Esophagus muscularis mucosa (tissue), 3 donors: ENCODE measurements at regions not wholly inside any gene's neighbourhood (a gene's known extent, or its start where the extent isn't known, plus 50 kb on each side); places are given as distances from the start of the nearest gene placed in this dataset.

ENCODE experiments used
- POLR2A ChIP-seq: fragments of 450-650 bp; IDR thresholded peaks from one replicate; pipeline ENCODE4 v1.6.1; 2017; ENCODE audit warnings: antibody characterized with exemption, moderate library complexity, mild to moderate bottlenecking, low read depth
- POLR2AphosphoS5 ChIP-seq, 2 donors: sonication (generic); formaldehyde crosslinking; IDR thresholded peaks; one replicate each; pipeline ENCODE4 v1.6.1; 2017; ENCODE audit warnings: antibody characterized with exemption in 2 of 2
- TF ChIP-seq, protein P1 (sequence below), 3 experiments: fragments of 200-600 bp in 2 of 3; fragments of 450-650 bp in 1 of 3; sonication (generic) in 2 of 3; IDR thresholded peaks; one replicate each; pipeline ENCODE4 v1.5.1; 2017 to 2019; ENCODE audit warnings: antibody characterized with exemption in 3 of 3, mild to moderate bottlenecking in 2 of 3, moderate library complexity in 1 of 3

DNA sequence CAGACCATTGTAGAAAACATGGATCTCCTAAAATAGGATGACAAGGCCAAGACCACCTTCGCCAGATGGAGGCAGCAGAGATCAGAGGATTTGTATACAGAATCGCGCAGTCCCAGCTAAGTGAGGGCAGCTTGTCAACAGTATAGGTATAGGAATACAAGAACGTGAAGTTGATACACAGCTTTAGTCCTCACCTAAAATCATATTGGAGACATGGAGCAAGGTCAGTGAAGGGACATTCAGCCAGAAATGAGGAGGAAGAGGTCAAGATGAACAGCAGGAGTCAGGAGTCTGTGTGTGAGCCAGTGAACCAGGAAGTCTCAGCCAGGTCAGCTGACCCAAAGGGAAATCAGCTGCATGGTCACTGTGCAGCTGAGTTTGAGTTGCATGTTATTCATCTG, 263.4 kb upstream of the PRKCQ start:
- TF ChIP-seq POLR2AphosphoS5 (IDR thresholded peaks at IDR 0.05) = no peak
- no peak for TF ChIP-seq POLR2A
- TF ChIP-seq, protein P1, sequence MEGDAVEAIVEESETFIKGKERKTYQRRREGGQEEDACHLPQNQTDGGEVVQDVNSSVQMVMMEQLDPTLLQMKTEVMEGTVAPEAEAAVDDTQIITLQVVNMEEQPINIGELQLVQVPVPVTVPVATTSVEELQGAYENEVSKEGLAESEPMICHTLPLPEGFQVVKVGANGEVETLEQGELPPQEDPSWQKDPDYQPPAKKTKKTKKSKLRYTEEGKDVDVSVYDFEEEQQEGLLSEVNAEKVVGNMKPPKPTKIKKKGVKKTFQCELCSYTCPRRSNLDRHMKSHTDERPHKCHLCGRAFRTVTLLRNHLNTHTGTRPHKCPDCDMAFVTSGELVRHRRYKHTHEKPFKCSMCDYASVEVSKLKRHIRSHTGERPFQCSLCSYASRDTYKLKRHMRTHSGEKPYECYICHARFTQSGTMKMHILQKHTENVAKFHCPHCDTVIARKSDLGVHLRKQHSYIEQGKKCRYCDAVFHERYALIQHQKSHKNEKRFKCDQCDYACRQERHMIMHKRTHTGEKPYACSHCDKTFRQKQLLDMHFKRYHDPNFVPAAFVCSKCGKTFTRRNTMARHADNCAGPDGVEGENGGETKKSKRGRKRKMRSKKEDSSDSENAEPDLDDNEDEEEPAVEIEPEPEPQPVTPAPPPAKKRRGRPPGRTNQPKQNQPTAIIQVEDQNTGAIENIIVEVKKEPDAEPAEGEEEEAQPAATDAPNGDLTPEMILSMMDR (IDR thresholded peaks at IDR 0.05) = no peak
